GM21528 (cell line): ENCODE measurements at regions not wholly inside any gene's neighbourhood (a gene's known extent, or its start where the extent isn't known, plus 50 kb on each side); places are given as distances from the start of the nearest gene placed in this dataset.
A peak's percentile ranks its signal among the peaks of the same experiment; 100 is the strongest.

ENCODE experiments used
- ATAC-seq: cut with Tn5 transposase; IDR thresholded peaks from one replicate; pipeline ENCODE4 v1.9.1; 2021; ENCODE audit warnings: mild to moderate bottlenecking, moderate library complexity; ENCODE audit not compliant: unreplicated experiment, low FRiP score

- ATAC-seq: no peak
Observed at GRCh38 chr4:106773076-106773905, 262.8 kb downstream of the DKK2 start.

- no peak for ATAC-seq
Observed at GRCh38 chr4:106767991-106768390, 268.1 kb downstream of the DKK2 start.

DNA sequence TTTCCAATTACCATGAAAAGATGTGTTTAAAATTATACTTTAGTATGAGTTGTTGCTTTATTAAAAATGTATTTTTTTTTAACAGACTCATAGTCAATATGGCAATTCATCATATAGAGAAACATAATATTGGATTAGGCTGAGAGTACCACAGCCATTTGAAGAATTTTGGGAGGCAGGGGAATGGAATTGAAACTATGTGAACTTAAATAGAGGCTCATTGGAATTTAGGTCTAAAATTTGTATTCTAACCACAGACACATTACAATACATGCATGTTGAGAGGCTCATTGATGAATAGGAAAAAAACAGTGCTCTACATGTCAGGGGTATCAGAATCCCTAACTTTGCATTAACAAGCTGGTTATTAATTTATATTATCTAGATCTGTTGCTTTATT is 269.6 kb downstream of the DKK2 start:
- ATAC-seq: no peak

- no peak for ATAC-seq
Observed at GRCh38 chr4:106764774-106765173, 271.3 kb downstream of the DKK2 start.

GRCh38 chr4:106762666-106763443 is 273.3 kb downstream of the DKK2 start:
- no peak for ATAC-seq

DNA sequence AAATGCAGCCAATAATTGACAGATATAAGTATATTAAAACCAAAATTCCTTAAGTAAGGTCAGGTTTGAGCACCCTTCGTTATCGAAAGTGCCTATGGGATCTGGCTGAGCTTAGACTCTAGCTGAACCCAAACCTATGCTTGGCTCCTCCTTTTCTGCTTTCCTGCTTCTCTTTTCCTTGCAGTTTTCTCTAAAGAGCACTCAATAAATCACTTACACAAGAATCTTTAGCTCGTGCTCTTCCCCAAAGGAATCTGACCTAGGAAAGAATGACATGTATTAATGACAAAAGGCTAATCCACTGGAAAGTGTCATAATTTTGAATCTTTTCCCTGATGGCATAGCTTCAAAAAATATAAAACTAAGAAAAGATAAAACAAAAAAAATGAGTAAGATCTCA is 282.7 kb downstream of the DKK2 start:
- ATAC-seq: no peak

GRCh38 chr4:106746451-106746850 is 289.7 kb downstream of the DKK2 start:
- ATAC-seq: no peak

DNA sequence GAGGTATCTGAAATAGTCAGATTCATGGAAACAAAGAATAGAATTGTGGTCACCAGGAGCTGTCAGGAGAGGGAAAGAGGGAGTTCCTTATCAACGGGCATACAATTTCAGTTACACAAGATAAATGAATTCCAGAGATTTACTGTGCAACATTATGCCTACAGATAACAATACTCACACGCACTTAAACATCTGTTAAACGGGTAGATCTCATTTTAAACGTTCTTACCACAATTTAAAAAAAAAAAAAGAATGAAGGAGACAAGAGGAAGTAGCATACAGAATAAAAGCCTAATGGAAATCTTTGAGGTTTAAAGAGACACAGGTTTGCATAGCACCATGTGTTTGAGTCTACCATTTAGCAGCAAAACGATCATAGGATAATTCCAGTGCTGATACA is 298.0 kb downstream of the DKK2 start:
- no peak for ATAC-seq

DNA sequence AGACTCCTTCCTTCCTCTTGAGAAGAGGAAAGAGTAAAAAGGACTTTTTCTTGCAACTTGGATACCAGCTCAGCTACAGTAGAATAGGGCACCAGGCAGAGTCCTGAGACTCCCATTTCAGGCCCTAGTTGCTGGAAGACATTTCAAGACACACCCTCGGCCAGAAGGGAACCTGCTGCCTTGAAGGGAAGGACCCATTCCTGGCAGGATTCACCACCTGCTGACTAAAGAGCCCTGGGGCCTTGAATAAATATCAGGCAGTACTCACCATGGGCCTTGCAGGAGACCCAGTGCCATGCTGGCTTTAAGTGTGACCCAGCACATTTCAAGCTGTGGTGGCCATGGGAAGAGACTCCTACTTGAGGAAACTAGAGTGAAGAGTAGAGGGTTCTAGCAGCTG is 317.6 kb downstream of the DKK2 start:
- ATAC-seq: no peak

- ATAC-seq: no peak
Observed at GRCh38 chr4:106717091-106717490, 319.0 kb downstream of the DKK2 start.

DNA sequence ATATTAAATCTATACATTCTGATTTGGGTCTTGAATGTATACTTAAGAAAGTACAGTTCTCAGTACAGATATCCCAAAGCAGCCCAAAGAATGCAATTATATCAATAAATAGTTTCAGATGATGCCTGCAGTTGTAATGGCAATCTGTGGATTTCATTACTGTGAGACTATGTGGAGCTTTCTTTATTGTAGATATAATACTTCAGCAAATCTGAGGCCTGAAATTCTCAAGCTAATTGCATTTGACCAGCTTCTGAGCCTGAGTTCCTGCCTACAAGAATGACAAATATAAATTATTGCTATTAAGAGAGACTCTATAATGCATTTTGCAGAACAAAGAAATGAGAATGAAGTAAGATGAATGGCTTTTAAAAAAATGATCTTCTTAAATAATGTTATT is 320.3 kb downstream of the DKK2 start:
- no peak for ATAC-seq

- ATAC-seq: no peak
Observed at GRCh38 chr4:106708464-106708816, 327.7 kb downstream of the DKK2 start.

DNA sequence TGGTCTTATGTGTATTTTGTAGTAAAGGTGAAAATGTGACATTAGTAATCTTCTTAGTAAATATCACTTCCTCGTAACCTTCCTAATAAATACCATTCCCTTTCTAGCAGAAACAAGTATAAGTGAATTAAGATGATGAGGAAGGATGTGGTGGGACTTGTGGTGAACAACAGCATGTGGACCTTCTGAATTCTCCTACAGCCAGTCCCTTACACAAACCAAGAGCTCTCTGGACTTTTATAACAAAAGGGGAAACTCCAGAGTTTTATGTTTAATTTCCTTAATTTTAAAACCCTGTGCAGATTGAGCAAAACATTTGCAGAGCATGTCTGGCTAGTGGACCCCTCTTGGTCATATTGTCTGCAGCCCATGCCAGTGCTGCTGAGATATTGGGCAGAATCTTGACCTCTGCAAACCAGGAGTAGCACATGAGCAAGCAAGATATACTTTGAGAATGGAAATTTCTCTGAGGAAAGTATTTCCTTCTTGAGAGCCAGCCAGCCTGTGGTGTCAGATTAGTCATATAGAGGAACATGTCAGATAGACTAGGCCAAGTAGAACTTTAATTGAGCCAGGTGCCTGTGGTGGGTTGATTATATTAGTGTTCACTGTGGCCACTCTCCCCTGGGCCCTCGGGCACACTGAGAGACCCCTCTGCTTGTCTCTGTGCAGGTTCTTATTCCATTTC is 328.2 kb downstream of the DKK2 start:
- ATAC-seq: peak; percentile 66

- no peak for ATAC-seq
Observed at GRCh38 chr4:106704253-106704870, 331.8 kb downstream of the DKK2 start.

DNA sequence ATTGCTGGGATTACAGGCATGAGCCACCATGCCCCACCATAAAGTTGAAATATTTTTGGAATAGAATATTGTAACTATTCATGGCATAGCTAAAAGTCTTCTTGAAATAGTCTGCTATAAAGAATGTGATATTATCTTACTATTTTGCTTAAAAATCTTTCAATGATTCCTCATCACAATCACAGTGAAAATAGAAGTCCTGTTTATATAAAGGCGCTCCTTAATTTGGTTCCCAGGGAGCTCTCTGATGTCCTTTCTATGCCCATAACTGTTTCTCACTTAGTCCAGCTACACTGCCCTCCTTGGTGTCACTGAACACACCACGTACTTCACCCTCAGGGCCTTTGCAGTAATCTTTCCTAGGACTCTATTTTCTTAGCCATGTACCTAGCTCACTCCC is 331.7 kb upstream of the GIMD1 start:
- no peak for ATAC-seq

GRCh38 chr4:106698621-106699195 is 330.1 kb upstream of the GIMD1 start:
- ATAC-seq: no peak

GRCh38 chr4:106695501-106696262 is 327.1 kb upstream of the GIMD1 start:
- no peak for ATAC-seq

DNA sequence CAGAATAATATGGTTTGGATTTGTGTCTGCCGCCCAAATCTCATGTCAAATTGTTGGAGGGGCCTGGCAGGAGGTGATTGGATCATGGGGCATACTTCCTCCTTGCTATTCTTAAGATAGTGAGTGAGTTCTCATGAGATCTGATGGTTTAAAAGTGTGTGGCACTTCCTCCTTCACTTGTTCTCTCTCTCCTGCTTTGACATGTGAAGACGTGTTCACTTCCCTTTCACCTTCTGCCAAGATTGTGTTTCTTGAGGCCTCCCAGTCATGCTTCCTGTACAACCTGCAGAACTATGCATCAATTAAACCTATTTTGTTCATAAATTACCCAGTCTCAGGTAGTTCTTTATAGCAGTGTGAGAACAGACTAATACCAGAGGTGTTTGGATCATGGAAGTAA is 325.7 kb upstream of the GIMD1 start:
- no peak for ATAC-seq

DNA sequence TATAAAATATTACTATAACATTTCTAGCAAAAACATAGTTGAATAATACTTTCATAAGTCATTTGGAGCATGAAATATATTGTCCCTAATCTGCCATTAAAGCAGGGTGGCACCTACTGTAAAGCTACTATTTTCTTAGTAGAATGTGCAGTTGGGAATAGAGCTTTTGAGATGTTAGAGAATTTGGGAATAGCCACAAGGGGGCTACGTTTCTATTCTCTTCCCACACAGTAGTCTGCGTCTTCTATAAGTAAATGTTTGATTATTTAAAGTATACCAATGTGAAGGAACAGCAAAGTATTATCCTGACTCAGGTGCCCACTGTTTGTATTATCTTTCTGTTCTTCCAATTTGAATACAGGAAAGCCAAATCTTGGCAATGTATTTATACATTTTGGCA is 323.2 kb upstream of the GIMD1 start:
- no peak for ATAC-seq

GRCh38 chr4:106690487-106690886 is 321.9 kb upstream of the GIMD1 start:
- no peak for ATAC-seq
